ENCODE measurements at regions not wholly inside any gene's neighbourhood (a gene's known extent, or its start where the extent isn't known, plus 50 kb on each side); places are given as distances from the start of the nearest gene placed in this dataset.
"Not testable (repeated sequence)": the region's sequence is repeated elsewhere in the genome, so short reads cannot be mapped to it uniquely, and the experiment has no call there.

DNA sequence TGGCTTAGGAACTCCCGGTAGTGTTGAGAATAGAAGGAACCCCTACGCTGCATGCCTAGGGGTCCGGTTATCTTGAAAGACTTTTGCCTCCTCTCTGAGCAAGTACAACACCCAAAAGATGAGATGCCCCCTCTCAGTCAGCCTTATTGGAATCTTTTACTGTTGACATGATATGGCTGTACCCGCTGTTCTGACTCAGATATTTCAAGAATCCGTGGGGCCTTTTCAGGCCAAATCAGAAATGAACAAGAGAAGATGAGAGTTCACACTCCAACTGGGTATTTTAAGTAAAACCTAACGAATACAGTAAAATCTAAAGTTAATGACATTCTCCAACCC lies 164.2 kb downstream of the PPIAL4G start:
- intact Hi-C loops (cut with micrococcal nuclease) = loop anchor here (5.0 to 10.0 kb wide), 2 partner anchors 56 to 57 kb away; no protein-coding TSS in a partner anchor

DNA sequence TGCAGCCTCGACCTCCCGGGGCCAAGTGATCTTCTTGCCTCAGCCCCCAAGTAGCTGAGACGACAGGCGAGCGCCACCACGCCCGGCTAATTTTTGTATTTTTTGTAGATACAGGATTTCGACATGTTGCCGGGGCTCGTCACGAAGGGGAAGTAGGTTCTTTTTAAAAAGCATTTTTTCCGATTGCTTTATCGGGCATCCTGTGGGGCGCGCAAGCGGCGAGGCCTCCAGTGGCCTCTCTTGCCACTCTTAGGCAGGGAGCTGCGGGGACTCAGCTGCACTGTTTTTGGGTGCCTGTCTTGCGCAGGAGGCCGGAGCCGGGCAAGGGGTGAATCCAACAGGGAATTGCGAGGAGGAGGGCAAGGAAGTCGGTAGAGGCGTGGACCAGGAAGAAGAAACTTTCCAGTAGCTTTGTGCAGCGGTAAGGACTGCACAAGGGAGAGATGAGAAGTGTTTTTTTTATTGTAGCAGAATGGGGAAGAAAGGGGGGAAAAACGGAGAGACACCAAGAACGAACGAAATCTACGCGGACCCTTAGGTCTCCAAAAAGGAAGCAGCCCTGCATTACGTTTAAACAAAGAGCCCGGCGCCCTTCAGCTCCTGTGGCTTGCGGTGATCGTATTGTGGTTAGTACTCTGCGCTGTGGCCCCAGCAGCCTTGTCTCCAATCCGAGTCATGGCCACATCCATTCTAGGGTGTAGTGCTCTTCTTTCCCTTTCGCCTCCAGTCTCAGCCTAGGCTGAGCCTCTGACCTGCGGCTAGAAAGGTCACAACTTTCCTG lies 164.8 kb downstream of the PPIAL4G start:
- intact Hi-C loops (cut with micrococcal nuclease) = loop anchor here (5.0 to 10.0 kb wide), 2 partner anchors 56 kb away; no protein-coding TSS in a partner anchor

DNA sequence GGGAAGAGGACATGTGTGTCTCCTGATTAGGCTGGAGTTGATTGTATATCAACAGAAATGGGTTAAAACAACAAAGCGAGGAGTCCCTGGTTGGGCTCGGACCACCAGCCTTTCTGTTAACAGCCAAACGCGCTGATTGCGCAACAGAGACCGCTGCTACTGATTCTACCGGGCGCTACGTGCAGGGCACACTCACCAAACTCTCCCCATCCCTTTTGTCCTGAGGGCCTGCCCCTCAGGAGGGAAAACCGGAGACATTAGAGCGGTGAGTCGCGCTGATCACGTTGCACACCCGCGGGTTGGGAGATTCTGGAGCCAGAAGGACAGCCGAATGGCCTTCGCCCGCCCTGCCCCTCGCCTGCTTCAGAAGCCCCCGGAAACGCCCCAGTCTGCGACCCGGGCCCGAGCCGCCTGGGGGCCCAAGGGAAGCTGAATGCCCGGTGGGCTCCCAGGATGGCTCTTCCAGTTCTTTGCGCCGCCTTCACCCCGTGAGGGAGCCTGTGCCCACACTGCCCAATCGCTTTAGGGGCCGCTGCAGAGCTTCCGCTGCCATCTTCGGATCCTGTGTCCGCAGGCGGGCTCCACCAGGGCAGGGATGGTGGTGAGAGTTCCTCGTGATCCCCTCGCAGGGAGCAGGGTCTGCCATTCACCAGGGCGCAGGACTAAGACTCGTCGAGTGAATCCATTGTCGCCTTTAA lies 165.4 kb upstream of the NBPF11 start:
- intact Hi-C loops (cut with micrococcal nuclease) = loop anchor here (5.0 to 10.0 kb wide), 2 partner anchors 55 to 57 kb away; no protein-coding TSS in a partner anchor

DNA sequence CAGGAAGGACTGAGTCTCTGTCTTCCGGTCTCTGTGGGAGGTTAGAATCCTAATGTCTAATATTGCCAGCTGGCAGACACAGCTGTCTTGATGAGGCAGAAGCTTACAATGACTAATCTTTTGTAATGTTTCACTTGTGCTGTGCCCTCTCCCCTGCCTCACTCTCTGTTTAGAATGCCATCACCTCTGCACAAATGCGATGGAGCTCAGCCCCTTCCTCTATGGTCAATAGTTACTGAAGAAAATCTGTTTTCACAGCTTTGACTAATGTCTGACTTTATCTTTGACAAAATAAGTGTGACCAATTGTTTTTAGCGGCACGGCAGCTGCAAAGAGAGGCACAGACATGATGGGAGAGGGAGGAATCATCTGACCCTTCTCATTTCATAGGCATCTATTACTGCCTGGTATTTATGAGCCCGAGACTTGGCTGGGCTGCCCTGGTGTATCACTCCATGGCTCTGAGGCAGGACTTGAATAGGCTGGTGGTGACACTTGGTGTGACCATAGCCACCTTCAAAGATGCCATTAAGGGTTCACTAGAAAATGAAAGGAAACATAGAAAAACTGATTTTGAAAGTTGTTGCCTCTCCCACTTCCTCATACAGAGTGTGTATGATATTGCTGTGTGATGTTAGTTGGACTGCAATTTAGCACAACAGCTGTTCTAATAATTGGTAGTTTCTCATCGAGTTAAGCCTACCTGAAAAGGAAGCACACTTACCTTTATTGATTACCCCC lies 163.2 kb upstream of the NBPF11 start:
- intact Hi-C loops (cut with micrococcal nuclease) = loop anchor here (1.0 to 10.0 kb wide), 3 partner anchors 12 to 60 kb away; no protein-coding TSS in a partner anchor

DNA sequence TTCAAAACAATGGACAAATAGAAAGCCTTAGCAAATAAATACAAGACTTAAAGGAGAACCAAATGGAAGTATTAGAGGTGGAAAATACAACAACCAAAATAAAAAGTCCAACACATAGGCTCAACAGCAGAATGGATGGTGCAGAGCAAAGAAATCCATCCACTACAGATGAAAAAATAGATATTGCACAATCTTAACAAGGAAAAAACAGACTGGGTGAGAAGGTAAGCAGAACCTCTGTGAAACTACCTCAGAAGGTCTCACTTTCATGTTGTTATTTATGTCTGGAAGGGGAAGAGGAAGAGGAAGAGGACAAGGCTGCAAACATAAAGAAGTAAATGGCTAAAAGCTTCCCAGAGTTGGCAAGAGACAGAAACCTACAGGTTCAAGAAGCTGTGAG lies 158.7 kb upstream of the NBPF11 start:
- intact Hi-C loops (cut with micrococcal nuclease) = loop anchor here (10.0 kb wide), 1 partner anchor 64 kb away; no protein-coding TSS in a partner anchor

DNA sequence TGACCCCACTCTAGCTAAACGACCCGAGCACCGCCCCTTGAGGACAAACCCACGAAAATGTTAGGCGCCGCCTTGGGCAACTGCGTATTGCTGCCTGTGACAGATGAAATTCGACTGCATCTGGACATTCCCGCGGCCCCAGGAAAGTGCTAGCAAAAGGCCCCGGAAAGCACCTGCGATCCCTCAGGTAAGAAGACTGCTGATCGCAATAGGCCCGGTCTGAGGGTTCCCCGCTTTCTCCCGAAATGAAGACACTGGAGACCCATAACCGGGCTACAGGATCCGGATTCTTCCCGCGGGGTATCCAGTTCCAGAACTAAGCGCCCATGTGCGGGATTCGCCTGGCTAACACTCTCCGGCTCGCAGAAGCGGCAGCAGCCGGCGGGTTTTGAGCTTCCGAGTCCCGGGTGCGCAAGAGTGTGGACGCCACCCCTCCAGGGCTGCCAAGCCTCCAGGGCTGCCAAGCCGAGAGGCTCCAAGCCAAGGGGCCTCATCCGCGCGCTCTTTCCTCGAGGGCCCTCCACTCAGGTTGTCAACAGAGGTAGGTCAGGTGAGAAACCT lies 157.9 kb upstream of the NBPF11 start:
- intact Hi-C loops (cut with micrococcal nuclease) = loop anchor here (10.0 kb wide), 1 partner anchor 65 kb away; no protein-coding TSS in a partner anchor

DNA sequence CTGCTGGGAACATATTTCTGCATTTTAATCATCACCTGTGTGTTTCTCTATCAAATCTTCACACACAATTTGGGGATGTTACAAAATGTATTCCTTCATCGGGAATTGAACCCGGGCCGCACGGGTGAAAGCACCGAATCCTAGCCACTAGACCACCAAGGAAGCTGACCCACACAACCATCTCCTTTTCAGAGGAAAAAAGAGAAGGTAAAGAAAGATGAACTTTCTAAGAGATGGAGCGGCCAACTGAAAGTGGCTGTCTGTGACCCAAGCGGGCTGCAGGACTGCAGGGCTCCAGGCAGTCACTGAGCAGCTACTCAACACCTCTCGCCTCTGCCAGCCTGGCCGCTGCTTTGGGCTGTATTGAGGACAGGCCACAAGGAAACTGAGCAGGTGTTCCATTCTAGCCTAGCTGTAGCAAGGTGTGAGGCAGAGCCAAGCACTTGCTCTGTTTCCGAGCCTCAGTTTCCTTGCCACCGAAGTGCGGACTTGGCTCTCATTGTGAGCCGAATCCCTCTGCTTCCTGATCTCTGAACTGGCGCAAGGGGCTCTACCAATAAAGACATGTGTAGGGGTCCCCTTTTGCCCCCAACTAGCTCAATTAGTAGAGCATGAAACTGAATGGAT lies 156.9 kb upstream of the NBPF11 start:
- intact Hi-C loops (cut with micrococcal nuclease) = no loop called here

DNA sequence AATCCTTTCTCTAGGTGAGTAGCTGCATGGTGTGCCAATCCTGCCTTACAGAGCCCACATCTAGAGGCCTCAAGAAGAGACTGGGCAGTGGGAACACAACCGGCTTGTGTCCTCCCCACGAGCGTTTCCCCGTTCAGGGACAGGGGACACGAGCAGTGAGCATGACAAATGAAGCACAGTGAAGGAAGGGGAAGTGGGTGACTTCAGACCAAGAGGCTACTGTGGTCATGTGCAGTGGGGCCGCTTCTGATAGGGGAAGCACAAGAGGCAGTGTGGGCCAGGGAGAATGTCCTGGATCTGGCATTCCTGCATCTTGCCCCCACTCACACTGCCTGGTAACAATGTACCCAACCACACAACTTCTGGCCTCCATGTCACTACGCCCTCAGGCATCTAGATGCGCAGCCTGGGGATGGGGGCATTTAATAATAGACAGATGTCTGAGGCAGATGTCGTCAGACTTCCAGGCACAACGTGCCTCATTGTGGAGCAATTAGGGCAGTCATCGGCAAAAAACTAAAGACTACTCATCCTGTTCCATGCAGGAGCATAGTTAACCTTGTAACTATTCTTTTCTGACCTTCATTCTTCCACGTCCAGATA lies 155.6 kb upstream of the NBPF11 start:
- intact Hi-C loops (cut with micrococcal nuclease) = no loop called here

DNA sequence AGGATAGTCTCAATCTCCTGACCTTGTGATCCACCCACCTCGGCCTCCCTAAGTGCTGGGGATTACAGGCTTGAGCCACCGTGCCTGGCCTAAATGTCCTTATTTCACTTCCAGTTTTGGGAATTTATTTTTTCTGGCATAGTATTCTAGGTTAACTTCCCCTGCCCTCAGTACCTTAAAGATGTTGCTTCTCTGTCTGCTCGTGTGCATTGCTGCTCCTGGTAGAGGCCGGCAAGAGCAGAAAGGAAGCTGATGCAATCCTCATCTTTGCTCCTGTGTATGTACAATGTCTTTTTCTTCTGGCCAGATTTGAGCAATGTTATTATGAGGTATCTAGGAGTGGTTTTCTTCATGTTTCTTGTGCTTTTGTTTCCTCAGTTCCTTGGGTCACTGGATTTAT lies 152.9 kb upstream of the NBPF11 start:
- intact Hi-C loops (cut with micrococcal nuclease) = loop anchor here (1.0 kb wide), 1 partner anchor 29 kb away; no protein-coding TSS in a partner anchor

DNA sequence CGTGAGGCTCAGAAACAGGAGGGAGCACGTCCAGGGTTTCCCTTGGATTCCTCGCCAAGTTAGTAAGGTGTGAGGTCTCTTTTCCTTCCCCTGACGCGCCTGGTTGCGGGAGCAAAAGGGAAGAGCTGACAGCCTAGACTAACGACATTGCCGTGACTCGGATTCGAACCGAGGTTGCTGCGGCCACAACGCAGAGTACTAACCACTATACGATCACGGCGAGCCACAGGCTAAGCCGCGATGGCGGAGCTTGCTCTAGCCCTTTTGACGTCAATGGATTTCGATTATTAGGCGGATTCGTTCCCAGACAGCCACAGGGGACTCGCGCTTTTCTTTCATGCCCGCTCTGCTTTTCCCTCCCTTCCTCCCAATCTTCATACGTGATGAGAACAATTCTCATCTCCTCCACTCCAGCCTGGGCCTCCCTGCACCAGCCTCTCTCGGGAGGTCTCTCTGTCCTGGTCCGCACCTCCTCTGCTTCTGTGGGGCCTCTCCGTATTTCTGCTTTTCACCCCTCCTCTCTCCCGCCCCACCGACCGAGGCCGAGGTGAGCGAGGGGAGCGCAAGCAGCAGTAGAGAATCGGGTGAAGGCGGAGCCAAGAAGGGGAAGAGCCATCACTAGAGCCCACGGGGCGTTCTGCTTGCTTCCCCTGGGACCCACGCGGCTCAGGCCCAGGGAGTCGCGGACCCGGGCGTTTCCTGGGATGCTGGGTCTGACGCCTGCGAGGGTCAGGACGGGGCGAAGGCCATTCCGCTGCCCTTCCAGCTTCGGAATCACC lies 150.7 kb upstream of the NBPF11 start:
- intact Hi-C loops (cut with micrococcal nuclease) = loop anchor here (1.0 kb wide), 1 partner anchor 13 kb away; no protein-coding TSS in a partner anchor

DNA sequence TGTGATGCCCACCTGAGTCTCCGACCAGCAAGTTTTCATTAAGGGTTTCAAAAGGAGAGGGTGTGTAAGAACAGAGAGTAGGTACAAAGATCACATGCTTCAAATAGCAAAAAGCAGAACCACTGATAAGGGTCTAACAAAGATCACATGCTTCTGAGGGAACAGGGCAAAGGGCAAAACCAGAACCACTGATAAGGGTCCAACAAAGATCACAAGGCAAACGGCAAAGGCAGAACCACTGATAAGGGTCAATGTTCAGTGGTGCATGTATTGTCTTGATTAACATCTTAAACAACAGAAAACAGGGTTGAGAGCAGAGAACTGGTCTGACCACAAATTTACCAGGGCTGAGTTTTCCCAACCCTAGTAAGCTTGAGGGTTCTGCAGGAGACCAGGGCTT lies 145.8 kb upstream of the NBPF11 start:
- intact Hi-C loops (cut with micrococcal nuclease) = not testable (repeated sequence)

DNA sequence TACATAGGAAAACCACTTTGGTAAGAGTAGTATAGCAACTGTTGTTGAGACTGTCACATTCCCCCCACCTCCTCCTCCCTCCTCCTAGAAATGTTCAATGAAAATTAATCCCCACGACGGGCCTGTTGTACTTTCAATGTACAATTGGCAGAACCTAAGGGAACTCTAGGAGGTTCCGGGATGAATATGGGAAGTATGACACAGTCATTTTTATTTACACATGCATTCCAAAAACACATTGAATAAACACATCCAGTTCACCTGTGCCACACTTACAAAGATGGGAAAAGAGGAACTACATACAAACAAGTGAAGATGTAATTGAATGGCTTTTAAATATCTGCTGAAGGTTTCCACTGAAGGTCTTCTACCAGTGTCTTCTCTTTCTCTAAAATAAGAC lies 144.4 kb upstream of the NBPF11 start:
- intact Hi-C loops (cut with micrococcal nuclease) = no loop called here

DNA sequence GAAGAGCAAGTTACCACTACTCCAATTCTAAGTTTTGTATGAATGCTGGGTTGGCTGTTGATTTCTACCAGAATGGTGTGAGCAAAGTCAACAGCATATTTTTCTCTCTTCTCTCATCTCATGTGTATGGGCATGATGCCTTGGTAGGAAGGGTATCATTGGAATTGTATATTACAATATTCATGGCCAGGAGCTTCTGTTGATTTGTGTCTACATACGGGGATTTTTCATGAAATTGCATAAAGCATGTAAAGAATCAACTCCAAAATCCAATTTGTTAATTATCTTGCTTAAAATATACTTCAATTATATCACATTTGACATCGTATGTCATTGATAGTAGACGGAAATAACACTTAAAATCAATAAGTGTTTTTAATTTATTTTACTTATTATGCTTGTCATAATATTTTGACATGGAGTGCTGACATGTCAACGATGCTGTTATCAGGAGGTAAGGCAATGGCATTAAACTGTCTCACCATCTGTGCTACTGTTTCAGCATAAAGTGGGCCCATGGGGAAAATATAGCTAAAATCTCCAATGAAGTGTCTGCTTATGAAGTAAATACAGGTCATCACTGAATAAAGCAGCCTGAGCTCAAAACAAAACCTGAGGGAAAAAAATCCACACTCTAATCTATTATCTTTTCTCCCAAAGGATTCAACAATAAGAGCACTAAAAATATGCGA lies 142.2 kb upstream of the NBPF11 start:
- intact Hi-C loops (cut with micrococcal nuclease) = no loop called here

DNA sequence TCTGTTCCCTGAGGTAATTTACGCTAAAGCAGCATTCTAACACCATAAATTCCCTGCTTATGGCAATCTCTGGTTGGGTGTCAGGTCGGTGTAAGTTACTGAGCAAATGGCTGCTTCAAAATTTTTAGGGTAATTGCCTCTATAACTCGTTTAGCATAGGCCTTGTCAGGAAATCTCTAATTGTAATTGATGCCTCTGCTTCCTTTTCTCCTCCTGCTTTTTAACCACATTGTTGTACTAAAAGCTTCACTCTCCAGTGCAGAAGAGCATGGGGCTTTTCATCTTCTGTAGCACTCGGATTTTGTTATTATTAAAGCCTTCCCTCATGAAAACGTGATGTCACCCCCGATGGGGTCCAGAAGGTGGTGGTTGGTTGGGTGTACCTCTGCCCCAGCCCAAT lies 141.6 kb upstream of the NBPF11 start:
- intact Hi-C loops (cut with micrococcal nuclease) = no loop called here

DNA sequence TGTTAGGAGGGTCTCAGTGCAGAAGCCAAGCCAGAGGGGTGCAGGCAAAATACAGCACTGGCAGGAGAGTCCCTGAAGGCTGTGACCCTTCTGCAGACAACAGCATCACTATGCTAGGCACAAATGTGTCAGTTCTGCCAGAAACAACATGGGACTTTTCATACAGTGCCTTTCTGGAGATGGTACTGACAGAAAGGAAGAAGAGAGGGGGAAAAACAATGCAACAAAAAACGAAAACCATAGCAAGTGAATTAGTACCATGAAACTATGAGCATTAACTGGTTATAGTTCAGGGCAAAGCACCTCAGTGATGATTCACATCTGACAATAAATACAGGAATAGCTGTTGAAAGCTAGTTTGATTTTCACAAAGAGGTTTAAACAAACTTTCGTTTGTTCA lies 140.8 kb upstream of the NBPF11 start:
- intact Hi-C loops (cut with micrococcal nuclease) = no loop called here

DNA sequence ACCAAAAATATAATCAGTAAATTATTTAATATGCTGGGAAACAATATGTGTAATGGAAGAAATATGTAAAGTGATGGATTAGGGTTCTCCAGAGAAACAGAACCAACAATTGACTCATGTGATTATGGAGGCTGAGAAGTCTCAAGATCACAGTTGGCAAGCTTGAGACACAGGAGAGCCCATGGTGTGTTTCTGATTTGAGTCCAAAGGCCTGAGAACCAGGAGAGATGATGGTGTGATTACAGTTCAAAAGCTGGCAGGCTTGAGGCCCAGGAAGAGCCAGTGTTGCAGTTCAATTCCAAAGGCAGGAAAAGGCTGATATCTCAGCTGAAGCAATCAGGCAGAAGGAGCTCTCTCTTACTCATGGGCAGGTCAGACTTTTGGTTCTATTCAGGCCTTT lies 138.8 kb upstream of the NBPF11 start:
- intact Hi-C loops (cut with micrococcal nuclease) = no loop called here

DNA sequence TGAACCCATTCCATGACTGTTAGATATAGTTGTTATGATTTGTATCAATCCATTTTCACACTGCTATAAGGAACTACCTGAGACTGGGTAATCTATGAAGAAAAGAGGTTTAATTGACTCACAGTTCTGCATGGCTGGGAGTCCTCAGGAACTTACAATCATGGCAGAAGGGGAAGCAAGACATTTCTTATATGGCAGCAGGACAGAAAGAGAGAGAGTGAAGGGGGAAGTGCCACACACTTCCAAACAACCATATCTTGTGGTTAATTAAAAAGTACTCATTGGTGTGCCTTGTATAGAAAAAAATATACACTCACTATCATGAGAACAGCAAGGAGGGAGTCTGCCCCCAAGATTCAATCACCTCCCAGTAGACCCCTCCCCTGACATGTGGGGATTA lies 137.6 kb upstream of the NBPF11 start:
- intact Hi-C loops (cut with micrococcal nuclease) = no loop called here

DNA sequence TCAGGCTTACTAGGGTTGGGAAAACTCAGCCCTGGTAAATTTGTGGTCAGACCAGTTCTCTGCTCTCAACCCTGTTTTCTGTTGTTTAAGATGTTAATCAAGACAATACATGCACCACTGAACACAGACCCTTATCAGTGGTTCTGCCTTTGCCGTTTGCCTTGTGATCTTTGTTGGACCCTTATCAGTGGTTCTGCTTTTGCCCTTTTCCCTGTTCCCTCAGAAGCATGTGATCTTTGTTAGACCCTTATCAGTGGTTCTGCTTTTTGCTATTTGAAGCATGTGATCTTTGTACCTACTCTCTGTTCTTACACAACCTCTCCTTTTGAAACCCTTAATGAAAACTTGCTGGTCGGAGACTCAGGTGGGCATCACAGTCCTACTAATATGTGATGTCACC lies 133.9 kb upstream of the NBPF11 start:
- intact Hi-C loops (cut with micrococcal nuclease) = not testable (repeated sequence)
